RWPE1 (cell line): ENCODE measurements at regions not wholly inside any gene's neighbourhood (a gene's known extent, or its start where the extent isn't known, plus 50 kb on each side); places are given as distances from the start of the nearest gene placed in this dataset.

Experiments
- CTCF ChIA-PET: fragments of 350-600 bp; sonication (Branson Sonifier 250); formaldehyde crosslinking; extraction: SDS; loops from one replicate; lab custom pipeline; 2021; lab: Yijun Ruan, JAX
- POLR2A ChIA-PET: fragments of 400-600 bp; formaldehyde crosslinking; extraction: SDS; loops from one replicate; lab custom pipeline; 2020; ENCODE audit warnings: antibody characterized with exemption; ENCODE audit not compliant: low non-redundant PET; lab: Yijun Ruan, JAX
- DNase-seq: peaks from one replicate; pipeline ENCODE4 v3.0.0; 2012; ENCODE audit warnings: low spot score
- H3K27ac ChIP-seq: fragments of 450-650 bp; 2 replicates; pipeline ENCODE4 v1.5.1; 2017
- CTCF ChIP-seq: fragments of 450-650 bp; conservative IDR thresholded peaks from 2 replicates; pipeline ENCODE4 v1.5.1; 2017; ENCODE audit warnings: low read depth, mild to moderate bottlenecking

GRCh38 chr10:128687408-128687807, 561.2 kb upstream of the MKI67 start:
- no peak overlapping the region for H3K27ac ChIP-seq
- POLR2A ChIA-PET, result no interaction called here
- TF ChIP-seq CTCF, result no peak
- DNase-seq, result no peak
- CTCF ChIA-PET, result no interaction called here

- ChIA-PET POLR2A (no interaction called here), CTCF (no interaction called here)
- no peak for TF ChIP-seq CTCF
Observed at GRCh38 chr10:128687927-128688549, 561.8 kb upstream of the MKI67 start.

GRCh38 chr10:128689667-128690066, 563.4 kb upstream of the MKI67 start:
- POLR2A ChIA-PET, result no interaction called here
- no peak for TF ChIP-seq CTCF
- CTCF ChIA-PET, result no interaction called here
- no peak for DNase-seq
- no peak overlapping the region for H3K27ac ChIP-seq

More at GRCh38 chr10:128687927-128688549, 561.8 kb upstream of the MKI67 start:
- no peak for DNase-seq
- H3K27ac ChIP-seq, result no peak overlapping the region

GRCh38 chr10:128693493-128694131, 567.4 kb upstream of the MKI67 start:
- no peak for TF ChIP-seq CTCF

GRCh38 chr10:128694168-128694850, 568.1 kb upstream of the MKI67 start:
- CTCF ChIA-PET, result no interaction called here
- DNase-seq, result no peak
- H3K27ac ChIP-seq, result no peak overlapping the region
- POLR2A ChIA-PET, result no interaction called here
- no peak for TF ChIP-seq CTCF

More at GRCh38 chr10:128693493-128694131, 567.4 kb upstream of the MKI67 start:
- POLR2A ChIA-PET, result no interaction called here
- no peak for DNase-seq
- CTCF ChIA-PET, result no interaction called here
- H3K27ac ChIP-seq, result no peak overlapping the region

GRCh38 chr10:128694851-128695725, 568.9 kb upstream of the MKI67 start:
- ChIA-PET CTCF (no interaction called here), POLR2A (no interaction called here)
- DNase-seq, result no peak
- no peak overlapping the region for H3K27ac ChIP-seq
- no peak for TF ChIP-seq CTCF
